T-helper 1 cell treated with Interleukin-12 subunit alpha and Interleukin-12 subunit beta and Interleukin-4 antibody, amounts not matched to agents 30 ng/mL and 1 ng/mL, for 36 hours (primary cell): ENCODE measurements at regions not wholly inside any gene's neighbourhood (a gene's known extent, or its start where the extent isn't known, plus 50 kb on each side); places are given as distances from the start of the nearest gene placed in this dataset.
"Not testable (repeated sequence)": the region's sequence is repeated elsewhere in the genome, so short reads cannot be mapped to it uniquely, and the experiment has no call there.

Experiments used
- intact Hi-C: fragments of 100-400 bp; cut with micrococcal nuclease; formaldehyde crosslinking; loops from one replicate; pipeline ENCODE4 v1.15.1; 2024

GRCh38 chr6:144597511-144597910 lies 312.4 kb downstream of the UTRN start:
- intact Hi-C loops = no loop called here

- intact Hi-C loops = loop anchor here (5.0 kb wide), 1 partner anchor 333 kb away; no protein-coding TSS in a partner anchor
Measured at GRCh38 chr6:144599615-144600014, 314.5 kb downstream of the UTRN start.

GRCh38 chr6:144601221-144601620 lies 316.1 kb downstream of the UTRN start:
- intact Hi-C loops = loop anchor here (5.0 kb wide), 1 partner anchor 331 kb away; no protein-coding TSS in a partner anchor

GRCh38 chr6:144602523-144603180 lies 317.5 kb downstream of the UTRN start:
- intact Hi-C loops = loop anchor here (1.0 to 5.0 kb wide), 3 partner anchors 19 to 330 kb away; no protein-coding TSS in a partner anchor

GRCh38 chr6:144606083-144606482 lies 320.9 kb downstream of the UTRN start:
- intact Hi-C loops = no loop called here

GRCh38 chr6:144607998-144608735 lies 323.0 kb downstream of the UTRN start:
- intact Hi-C loops = no loop called here

GRCh38 chr6:144612811-144613210 lies 327.7 kb downstream of the UTRN start:
- intact Hi-C loops = no loop called here

GRCh38 chr6:144613859-144614258 lies 328.7 kb downstream of the UTRN start:
- intact Hi-C loops = no loop called here

- intact Hi-C loops = no loop called here
Measured at GRCh38 chr6:144615870-144616269, 330.7 kb downstream of the UTRN start.

GRCh38 chr6:144617191-144617590 lies 332.1 kb downstream of the UTRN start:
- intact Hi-C loops = no loop called here

GRCh38 chr6:144617708-144618107 lies 332.6 kb downstream of the UTRN start:
- intact Hi-C loops = no loop called here

GRCh38 chr6:144619966-144620365 lies 334.8 kb downstream of the UTRN start:
- intact Hi-C loops = no loop called here

GRCh38 chr6:144621332-144621731 lies 336.2 kb downstream of the UTRN start:
- intact Hi-C loops = no loop called here

- intact Hi-C loops = no loop called here
Measured at GRCh38 chr6:144624246-144624645, 339.1 kb downstream of the UTRN start.

- intact Hi-C loops = no loop called here
Measured at GRCh38 chr6:144624716-144625115, 339.6 kb downstream of the UTRN start.

GRCh38 chr6:144630857-144631256 lies 345.7 kb downstream of the UTRN start:
- intact Hi-C loops = no loop called here

GRCh38 chr6:144632266-144632665 lies 347.1 kb downstream of the UTRN start:
- intact Hi-C loops = no loop called here

GRCh38 chr6:144633886-144634285 lies 348.8 kb downstream of the UTRN start:
- intact Hi-C loops = no loop called here

- intact Hi-C loops = no loop called here
Measured at GRCh38 chr6:144634371-144634770, 349.2 kb downstream of the UTRN start.

- intact Hi-C loops = no loop called here
Measured at GRCh38 chr6:144635051-144635450, 349.9 kb downstream of the UTRN start.

- intact Hi-C loops = not testable (repeated sequence)
Measured at GRCh38 chr6:144636025-144636424, 350.9 kb downstream of the UTRN start.

- intact Hi-C loops = no loop called here
Measured at GRCh38 chr6:144637541-144637940, 352.4 kb downstream of the UTRN start.

GRCh38 chr6:144639654-144640053 lies 354.5 kb downstream of the UTRN start:
- intact Hi-C loops = no loop called here
